Retinal pigment epithelial cell (primary cell): ENCODE measurements at regions not wholly inside any gene's neighbourhood (a gene's known extent, or its start where the extent isn't known, plus 50 kb on each side); places are given as distances from the start of the nearest gene placed in this dataset.

Experiments used
- DNase-seq: peaks from one replicate; pipeline ENCODE4 v3.0.0-alpha.2; 2010; ENCODE audit warnings: low read depth
- H3K4me3 ChIP-seq: 2 replicates; pipeline ENCODE4 v1.5.1; 2011; ENCODE audit warnings: mild to moderate bottlenecking, low read length, control low read depth, moderate library complexity
- TF ChIP-seq, protein P1 (sequence below): conservative IDR thresholded peaks from 2 replicates; pipeline ENCODE4 v1.5.1; 2011; ENCODE audit warnings: low read depth, low read length, control low read depth, inconsistent platforms

DNA sequence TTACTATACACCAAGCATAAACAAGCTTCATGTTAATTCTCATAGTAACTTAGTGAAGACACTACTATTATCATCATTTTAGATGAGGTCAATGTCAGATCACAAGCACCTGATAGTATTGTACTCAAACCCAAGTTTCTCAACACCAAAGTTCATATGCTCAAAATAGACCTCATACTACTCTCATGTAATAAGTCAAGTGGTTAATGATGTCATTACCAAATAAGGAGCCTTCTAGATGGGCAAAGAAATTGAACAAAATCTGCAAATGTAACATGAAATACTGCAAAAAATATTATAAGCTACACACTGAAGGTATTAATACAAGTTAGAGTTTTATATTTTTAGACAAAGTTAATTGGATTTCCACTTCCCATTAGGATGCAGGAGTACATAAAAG, 144.0 kb upstream of the CHRM3 start:
- H3K4me3 ChIP-seq, result no peak overlapping the region
- no peak for DNase-seq
- TF ChIP-seq, protein P1, sequence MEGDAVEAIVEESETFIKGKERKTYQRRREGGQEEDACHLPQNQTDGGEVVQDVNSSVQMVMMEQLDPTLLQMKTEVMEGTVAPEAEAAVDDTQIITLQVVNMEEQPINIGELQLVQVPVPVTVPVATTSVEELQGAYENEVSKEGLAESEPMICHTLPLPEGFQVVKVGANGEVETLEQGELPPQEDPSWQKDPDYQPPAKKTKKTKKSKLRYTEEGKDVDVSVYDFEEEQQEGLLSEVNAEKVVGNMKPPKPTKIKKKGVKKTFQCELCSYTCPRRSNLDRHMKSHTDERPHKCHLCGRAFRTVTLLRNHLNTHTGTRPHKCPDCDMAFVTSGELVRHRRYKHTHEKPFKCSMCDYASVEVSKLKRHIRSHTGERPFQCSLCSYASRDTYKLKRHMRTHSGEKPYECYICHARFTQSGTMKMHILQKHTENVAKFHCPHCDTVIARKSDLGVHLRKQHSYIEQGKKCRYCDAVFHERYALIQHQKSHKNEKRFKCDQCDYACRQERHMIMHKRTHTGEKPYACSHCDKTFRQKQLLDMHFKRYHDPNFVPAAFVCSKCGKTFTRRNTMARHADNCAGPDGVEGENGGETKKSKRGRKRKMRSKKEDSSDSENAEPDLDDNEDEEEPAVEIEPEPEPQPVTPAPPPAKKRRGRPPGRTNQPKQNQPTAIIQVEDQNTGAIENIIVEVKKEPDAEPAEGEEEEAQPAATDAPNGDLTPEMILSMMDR, result no peak

DNA sequence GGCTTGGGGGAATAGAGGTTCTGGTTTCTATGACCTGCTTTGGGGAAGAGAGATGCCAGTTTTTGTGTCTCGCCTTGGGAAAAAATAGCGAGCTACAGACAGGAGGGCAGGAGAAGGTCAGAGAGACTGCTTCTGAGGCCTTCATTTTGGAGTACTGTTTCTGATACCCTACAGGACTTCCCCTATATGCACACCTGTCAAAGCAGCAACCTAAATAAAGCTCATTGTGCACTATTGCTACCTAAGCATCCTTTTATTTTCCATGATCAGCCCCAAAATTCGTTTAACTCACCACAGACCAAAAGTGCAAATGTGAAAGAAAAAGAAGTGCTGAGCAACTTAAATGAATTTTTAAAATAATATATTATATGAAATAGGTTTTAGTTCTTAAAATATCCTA, 145.6 kb upstream of the CHRM3 start:
- DNase-seq, result no peak
- no peak overlapping the region for H3K4me3 ChIP-seq
- TF ChIP-seq, protein P1, result no peak

DNA sequence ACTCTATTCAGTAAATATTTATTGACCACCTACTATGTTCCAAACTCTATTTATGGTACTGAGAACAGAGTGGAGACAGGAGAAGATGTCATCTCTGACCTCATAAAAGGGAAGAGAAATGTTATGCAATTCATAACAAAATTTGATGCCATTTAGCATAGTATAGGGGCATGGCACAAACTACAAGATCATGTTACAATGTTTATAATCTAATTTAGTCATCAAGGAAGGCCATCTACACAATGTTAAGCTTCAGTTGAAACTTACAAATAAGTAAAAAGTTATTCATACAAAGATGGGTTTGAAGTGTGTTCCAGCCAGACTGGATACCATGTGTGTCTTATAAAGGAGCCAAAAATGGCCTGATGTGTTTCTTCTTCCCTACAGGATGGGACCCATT, 146.8 kb upstream of the CHRM3 start:
- no peak for DNase-seq
- no peak overlapping the region for H3K4me3 ChIP-seq
- TF ChIP-seq, protein P1, result no peak

DNA sequence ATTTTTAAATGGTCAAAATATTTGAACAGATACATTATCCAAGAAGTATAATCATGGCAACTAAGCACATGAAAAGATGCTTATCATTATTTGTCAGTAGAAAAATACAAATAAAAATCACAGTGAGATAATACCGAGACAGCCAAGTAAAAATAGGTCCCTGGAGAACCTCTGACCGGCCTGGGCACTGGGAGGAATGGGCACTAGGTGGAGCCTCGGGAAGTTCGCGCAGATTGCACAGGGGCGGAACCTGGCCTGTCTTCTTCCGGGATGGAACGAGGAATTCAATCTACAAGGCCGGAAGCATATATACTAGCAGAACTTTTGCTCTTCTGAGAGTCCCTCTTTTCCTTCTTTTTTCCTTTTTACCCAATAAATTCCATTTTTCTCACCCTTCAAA, 148.5 kb upstream of the CHRM3 start:
- DNase-seq, result no peak
- TF ChIP-seq, protein P1, result peak; percentile 22
- no peak overlapping the region for H3K4me3 ChIP-seq

DNA sequence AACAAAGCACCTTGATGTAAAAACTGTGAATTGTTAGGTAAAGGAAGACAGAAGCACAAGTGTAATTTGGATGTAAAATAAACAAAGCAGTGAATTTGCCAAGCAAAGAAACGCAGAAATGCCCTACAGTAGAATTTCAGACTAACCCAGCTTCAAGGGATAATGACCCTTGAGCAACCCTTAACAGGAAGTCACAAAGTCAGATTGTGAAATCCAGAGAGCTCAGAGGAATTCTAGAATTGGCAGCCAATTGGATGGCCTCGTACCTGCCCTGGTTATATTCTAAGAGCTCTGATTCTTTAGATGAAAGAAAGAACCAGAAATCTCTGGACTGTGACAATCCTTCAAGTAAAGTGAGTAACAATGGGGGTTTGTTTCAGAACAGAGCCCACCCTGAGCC, 152.7 kb upstream of the CHRM3 start:
- no peak for DNase-seq
- TF ChIP-seq, protein P1, result no peak
- no peak overlapping the region for H3K4me3 ChIP-seq

DNA sequence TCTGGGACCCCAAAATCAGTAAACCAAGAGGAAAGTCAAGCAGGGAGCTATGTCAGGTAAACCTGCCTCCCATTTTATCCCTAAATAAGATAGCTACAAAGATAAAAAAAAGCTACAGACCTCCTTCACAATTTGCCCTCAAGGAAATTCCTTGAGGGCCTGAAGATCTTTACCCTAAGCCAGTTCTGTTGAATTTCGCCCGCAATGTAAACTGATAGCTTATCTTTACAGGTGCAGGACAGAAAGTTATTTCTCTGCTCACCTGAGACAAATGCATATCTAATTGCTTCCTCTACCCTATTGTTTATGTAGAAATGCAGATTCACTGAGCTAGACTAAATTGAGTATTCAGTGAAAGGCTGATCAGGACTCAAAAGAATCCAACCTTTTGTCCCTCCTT, 153.4 kb upstream of the CHRM3 start:
- DNase-seq, result no peak
- TF ChIP-seq, protein P1, result no peak

DNA sequence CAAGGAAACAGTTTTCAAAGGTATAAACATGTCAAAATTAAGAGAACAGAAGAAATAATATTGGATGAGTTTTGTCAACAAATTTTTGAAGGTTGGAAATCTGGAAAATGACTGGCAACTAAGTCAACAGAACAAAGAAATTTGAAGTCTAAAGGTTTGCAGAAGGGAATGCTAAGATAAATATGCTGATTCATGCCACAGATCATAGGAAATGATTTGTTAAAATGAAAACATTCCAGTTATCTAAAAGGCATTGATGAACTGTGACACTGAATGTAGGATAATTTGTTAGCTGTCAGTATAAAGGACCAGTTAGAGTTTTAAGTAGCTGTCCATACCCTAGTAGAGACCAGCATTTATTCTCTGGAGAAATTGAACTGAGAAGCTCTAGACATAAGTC, 157.9 kb upstream of the CHRM3 start:
- H3K4me3 ChIP-seq, result no peak overlapping the region
- DNase-seq, result no peak
- TF ChIP-seq, protein P1, result no peak

More for the DNA sequence above, 153.4 kb upstream of the CHRM3 start:
- H3K4me3 ChIP-seq, result no peak overlapping the region
